Neural cell (in vitro differentiated cells): ENCODE measurements at regions not wholly inside any gene's neighbourhood (a gene's known extent, or its start where the extent isn't known, plus 50 kb on each side); places are given as distances from the start of the nearest gene placed in this dataset.

ENCODE experiments used
- CTCF ChIP-seq: fragments of 450-650 bp; IDR thresholded peaks from 2 replicates; pipeline ENCODE4 v1.5.1; 2014; ENCODE audit warnings: antibody characterized with exemption, mild to moderate bottlenecking, moderate library complexity; ENCODE audit not compliant: poor library complexity, severe bottlenecking
- EP300 ChIP-seq: fragments of 450-650 bp; conservative IDR thresholded peaks from 2 replicates; pipeline ENCODE4 v1.6.1; 2014; ENCODE audit warnings: antibody characterized with exemption, mild to moderate bottlenecking, moderate library complexity; ENCODE audit not compliant: poor library complexity, severe bottlenecking
- EZH2 ChIP-seq: fragments of 200-600, 300-800 bp; shearing (Covaris generic), sonication (generic); IDR thresholded peaks from 2 replicates; pipeline ENCODE4 v1.6.1; 2014; ENCODE audit warnings: antibody characterized with exemption, low read length, borderline replicate concordance, mild to moderate bottlenecking; ENCODE audit not compliant: insufficient read depth, poor library complexity, severe bottlenecking
- MXI1 ChIP-seq: fragments of 450-650 bp; conservative IDR thresholded peaks from 2 replicates; pipeline ENCODE4 v1.6.1; 2014; ENCODE audit warnings: antibody characterized with exemption, mild to moderate bottlenecking; ENCODE audit not compliant: poor library complexity, severe bottlenecking
- POLR2AphosphoS5 ChIP-seq: IDR thresholded peaks from 2 replicates; pipeline ENCODE4 v1.6.1; 2012
- RAD21 ChIP-seq: fragments of 450-650 bp; conservative IDR thresholded peaks from 2 replicates; pipeline ENCODE4 v1.6.1; 2014; ENCODE audit warnings: antibody characterized with exemption, mild to moderate bottlenecking, moderate library complexity
- REST ChIP-seq: IDR thresholded peaks from 2 replicates; pipeline ENCODE4 v1.6.1; 2012; ENCODE audit warnings: borderline replicate concordance
- SMC3 ChIP-seq: fragments of 450-650 bp; conservative IDR thresholded peaks from 2 replicates; pipeline ENCODE4 v1.6.1; 2014; ENCODE audit warnings: antibody characterized with exemption, mild to moderate bottlenecking, moderate library complexity; ENCODE audit not compliant: poor library complexity
- TAF1 ChIP-seq: IDR thresholded peaks from 2 replicates; pipeline ENCODE4 v1.6.1; 2012; ENCODE audit warnings: low read depth

- TF ChIP-seq CTCF (no peak), EP300 (no peak), EZH2 (no peak), TAF1 (no peak), SMC3 (no peak), MXI1 (no peak), REST (no peak), POLR2AphosphoS5 (no peak), RAD21 (no peak)
Observed at GRCh38 chr10:105914432-105914831, 1250.1 kb downstream of the SORCS1 start.
